ENCODE measurements at regions not wholly inside any gene's neighbourhood (a gene's known extent, or its start where the extent isn't known, plus 50 kb on each side); places are given as distances from the start of the nearest gene placed in this dataset.

DNA sequence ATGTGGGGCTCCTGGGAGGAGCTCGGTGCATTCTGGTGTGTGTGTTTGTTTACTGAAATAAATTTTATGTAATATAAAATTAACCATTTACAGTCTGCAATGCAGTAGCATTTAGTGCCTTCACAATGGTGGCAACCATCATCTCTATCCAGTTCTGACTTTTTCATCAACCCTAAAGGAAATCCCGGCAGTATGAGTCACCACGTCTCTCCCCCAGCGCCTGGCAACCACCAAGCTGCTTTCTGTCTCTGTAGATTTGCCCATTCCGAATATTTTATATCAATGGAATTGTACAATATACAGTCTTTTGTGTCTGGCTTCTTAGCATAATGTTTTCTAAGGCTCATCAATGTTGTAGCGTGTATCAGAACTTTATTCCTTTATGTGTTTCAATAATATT lies 300.5 kb downstream of the MIAT start:
- Histone ChIP-seq H3K27ac (no peak overlapping the region), H3K4me1 (ENCODE audit: low read depth) (no peaks in the 10 kb centered on the region), H3K27me3 (peaks cover 58% of the 10 kb centered on the region), H3K4me3 (no peak overlapping the region), H3K36me3 (no peaks in the 10 kb centered on the region), H3K9me3 (ENCODE audit: low read depth) (no peaks in the 10 kb centered on the region)
- DNase-seq (ENCODE audit: low read depth in 1 of 2, low spot score in 1 of 2) = no peak
- TF ChIP-seq, protein P1, sequence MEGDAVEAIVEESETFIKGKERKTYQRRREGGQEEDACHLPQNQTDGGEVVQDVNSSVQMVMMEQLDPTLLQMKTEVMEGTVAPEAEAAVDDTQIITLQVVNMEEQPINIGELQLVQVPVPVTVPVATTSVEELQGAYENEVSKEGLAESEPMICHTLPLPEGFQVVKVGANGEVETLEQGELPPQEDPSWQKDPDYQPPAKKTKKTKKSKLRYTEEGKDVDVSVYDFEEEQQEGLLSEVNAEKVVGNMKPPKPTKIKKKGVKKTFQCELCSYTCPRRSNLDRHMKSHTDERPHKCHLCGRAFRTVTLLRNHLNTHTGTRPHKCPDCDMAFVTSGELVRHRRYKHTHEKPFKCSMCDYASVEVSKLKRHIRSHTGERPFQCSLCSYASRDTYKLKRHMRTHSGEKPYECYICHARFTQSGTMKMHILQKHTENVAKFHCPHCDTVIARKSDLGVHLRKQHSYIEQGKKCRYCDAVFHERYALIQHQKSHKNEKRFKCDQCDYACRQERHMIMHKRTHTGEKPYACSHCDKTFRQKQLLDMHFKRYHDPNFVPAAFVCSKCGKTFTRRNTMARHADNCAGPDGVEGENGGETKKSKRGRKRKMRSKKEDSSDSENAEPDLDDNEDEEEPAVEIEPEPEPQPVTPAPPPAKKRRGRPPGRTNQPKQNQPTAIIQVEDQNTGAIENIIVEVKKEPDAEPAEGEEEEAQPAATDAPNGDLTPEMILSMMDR (IDR thresholded peaks at IDR 0.05; ENCODE audit: low read depth, low read length) = no peak

GRCh38 chr22:26958378-26958777 lies 301.0 kb downstream of the MIAT start:
- Histone ChIP-seq H3K4me3 (no peak overlapping the region), H3K27me3 (peaks cover 53% of the 10 kb centered on the region), H3K36me3 (no peaks in the 10 kb centered on the region), H3K27ac (no peak overlapping the region), H3K9me3 (ENCODE audit: low read depth) (no peaks in the 10 kb centered on the region), H3K4me1 (ENCODE audit: low read depth) (no peaks in the 10 kb centered on the region)
- DNase-seq (ENCODE audit: low read depth in 1 of 2, low spot score in 1 of 2) = no peak
- TF ChIP-seq, protein P1 (IDR thresholded peaks at IDR 0.05; ENCODE audit: low read depth, low read length) = no peak

DNA sequence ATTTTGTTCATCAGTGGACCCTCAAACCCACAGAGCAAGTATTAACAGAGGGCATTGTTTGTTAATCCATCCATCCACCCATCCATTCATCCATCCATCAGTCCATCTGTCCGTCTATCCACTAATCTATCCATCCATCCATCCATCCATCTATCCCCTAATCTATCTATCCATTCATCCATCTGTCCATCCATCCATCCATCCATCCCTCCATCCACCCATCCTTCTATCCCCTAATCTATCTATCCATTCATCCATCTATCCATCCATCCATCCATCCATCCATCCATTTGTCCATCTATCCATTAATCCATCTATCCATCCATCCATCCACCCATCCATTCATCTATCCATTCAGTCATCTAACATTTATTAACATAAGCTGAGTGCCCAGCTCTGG lies 307.3 kb downstream of the MIAT start:
- no peaks in the 10 kb centered on the region for H3K9me3 ChIP-seq (ENCODE audit: low read depth)
- TF ChIP-seq, protein P1 (IDR thresholded peaks at IDR 0.05; ENCODE audit: low read depth, low read length) = no peak
- peaks cover 29% of the 10 kb centered on the region for H3K27me3 ChIP-seq
- no peak overlapping the region for H3K27ac ChIP-seq
- no peaks in the 10 kb centered on the region for H3K36me3 ChIP-seq
- no peak overlapping the region for H3K4me3 ChIP-seq
- DNase-seq (ENCODE audit: low read depth in 1 of 2, low spot score in 1 of 2) = no peak
- H3K4me1 ChIP-seq (ENCODE audit: low read depth) = no peaks in the 10 kb centered on the region

GRCh38 chr22:26967282-26967681 lies 309.9 kb downstream of the MIAT start:
- peaks cover 28% of the 10 kb centered on the region for H3K27me3 ChIP-seq
- no peak overlapping the region for H3K27ac ChIP-seq
- no peaks in the 10 kb centered on the region for H3K36me3 ChIP-seq
- no peaks in the 10 kb centered on the region for H3K9me3 ChIP-seq (ENCODE audit: low read depth)
- no peaks in the 10 kb centered on the region for H3K4me1 ChIP-seq (ENCODE audit: low read depth)
- H3K4me3 ChIP-seq = no peak overlapping the region
- TF ChIP-seq, protein P1 (IDR thresholded peaks at IDR 0.05; ENCODE audit: low read depth, low read length) = no peak
- DNase-seq (ENCODE audit: low read depth in 1 of 2, low spot score in 1 of 2) = no peak

GRCh38 chr22:26968859-26969523 lies 311.6 kb downstream of the MIAT start:
- H3K4me3 ChIP-seq = no peak overlapping the region
- H3K9me3 ChIP-seq (ENCODE audit: low read depth) = no peaks in the 10 kb centered on the region
- peaks cover 27% of the 10 kb centered on the region for H3K27me3 ChIP-seq
- TF ChIP-seq, protein P1 (IDR thresholded peaks at IDR 0.05; ENCODE audit: low read depth, low read length) = no peak
- H3K27ac ChIP-seq = no peak overlapping the region
- no peak for DNase-seq (ENCODE audit: low read depth in 1 of 2, low spot score in 1 of 2)
- H3K4me1 ChIP-seq (ENCODE audit: low read depth) = no peaks in the 10 kb centered on the region
- H3K36me3 ChIP-seq = no peaks in the 10 kb centered on the region

All from cardiac muscle cell (in vitro differentiated cells and primary cell).